GM10266 (cell line): ENCODE measurements at regions not wholly inside any gene's neighbourhood (a gene's known extent, or its start where the extent isn't known, plus 50 kb on each side); places are given as distances from the start of the nearest gene placed in this dataset.

Source experiments
- DNase-seq: peaks from one replicate; pipeline ENCODE4 v3.0.0; 2012; ENCODE audit errors: extremely low spot score
- TF ChIP-seq, protein P1 (sequence below): IDR thresholded peaks from 2 replicates; pipeline ENCODE4 v1.5.1; 2012; ENCODE audit warnings: mild to moderate bottlenecking, low read depth; ENCODE audit not compliant: control insufficient read depth, insufficient read depth; ENCODE audit errors: missing control alignments

DNA sequence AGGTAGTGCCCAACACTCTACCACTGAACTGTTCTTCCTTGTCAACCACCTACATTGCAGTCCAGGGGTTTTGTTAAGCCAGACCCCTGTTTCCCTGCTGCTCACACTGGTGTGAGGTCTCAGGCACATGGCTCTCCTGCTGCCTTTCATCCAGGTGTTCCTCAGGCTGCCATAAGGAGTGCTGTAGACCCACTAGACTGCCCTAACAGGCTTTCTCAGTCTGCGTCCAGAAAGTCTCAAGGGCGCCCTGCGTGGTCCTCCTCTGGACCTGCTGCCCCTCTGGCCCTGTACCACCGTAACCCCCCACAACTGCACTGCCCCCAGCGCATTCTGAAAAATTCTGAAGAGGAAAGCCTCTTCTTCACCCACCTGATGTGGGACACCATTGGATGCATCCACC lies 225.7 kb upstream of the ANKRD30A start:
- TF ChIP-seq, protein P1, sequence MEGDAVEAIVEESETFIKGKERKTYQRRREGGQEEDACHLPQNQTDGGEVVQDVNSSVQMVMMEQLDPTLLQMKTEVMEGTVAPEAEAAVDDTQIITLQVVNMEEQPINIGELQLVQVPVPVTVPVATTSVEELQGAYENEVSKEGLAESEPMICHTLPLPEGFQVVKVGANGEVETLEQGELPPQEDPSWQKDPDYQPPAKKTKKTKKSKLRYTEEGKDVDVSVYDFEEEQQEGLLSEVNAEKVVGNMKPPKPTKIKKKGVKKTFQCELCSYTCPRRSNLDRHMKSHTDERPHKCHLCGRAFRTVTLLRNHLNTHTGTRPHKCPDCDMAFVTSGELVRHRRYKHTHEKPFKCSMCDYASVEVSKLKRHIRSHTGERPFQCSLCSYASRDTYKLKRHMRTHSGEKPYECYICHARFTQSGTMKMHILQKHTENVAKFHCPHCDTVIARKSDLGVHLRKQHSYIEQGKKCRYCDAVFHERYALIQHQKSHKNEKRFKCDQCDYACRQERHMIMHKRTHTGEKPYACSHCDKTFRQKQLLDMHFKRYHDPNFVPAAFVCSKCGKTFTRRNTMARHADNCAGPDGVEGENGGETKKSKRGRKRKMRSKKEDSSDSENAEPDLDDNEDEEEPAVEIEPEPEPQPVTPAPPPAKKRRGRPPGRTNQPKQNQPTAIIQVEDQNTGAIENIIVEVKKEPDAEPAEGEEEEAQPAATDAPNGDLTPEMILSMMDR = no peak
- DNase-seq = no peak

DNA sequence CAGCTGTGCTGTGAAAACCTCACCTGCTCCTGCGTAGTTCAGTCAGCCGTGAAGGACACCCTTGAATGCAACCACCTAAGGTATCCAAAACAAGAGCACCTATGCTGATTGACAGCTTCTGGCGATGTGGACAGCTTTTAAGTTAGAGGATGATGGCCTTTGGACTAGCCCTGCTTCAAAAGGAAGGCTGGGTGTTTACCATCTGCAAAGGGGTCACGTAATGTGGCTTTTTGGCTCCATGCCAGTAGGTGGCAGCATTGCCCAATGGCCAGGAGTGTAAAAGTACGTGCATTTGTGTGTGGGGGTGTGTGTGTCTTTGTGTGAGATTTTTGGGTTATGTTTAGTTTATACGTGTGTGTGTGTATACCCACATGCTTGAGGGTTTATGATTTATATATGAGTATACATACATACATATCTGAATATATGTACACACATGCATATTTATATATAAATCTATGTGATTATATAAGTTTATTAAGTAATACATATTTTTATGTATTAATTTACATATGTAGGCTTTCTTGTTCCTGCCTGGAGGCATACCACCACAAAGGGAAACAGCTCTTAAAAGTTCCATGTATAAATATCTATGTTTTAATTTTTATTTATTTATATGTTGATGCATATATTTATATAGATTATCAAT lies 236.3 kb upstream of the ANKRD30A start:
- TF ChIP-seq, protein P1 = peak; percentile 82
- peak; percentile 14 for DNase-seq

DNA sequence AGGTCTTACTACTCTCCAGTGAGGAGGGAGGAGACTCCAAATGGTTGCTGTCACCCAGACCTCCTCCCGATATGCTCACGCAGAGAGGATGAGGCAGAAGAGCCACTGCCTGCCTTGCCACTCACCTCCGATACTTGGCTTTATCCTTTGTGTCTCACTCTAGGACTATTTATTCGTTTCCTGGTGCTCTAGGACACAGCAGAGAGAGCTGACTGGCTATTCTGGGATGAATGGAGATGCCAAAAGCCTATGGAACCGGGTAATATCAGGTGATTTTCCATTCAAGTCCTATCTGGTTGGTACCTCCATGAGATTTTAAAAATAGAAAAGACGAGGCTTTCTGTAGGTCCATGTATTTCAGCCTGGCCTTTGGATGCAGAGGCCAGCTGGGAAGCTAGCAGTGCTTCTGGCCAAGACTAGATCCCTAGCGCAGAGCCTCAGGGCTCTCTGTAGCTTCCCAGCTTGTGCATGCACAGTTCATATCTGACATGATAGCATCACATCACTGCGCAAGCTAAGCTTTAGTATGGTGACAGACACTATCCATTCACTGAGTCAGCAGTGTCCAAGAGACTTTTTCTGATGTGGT lies 239.0 kb upstream of the ANKRD30A start:
- TF ChIP-seq, protein P1 = no peak
- no peak for DNase-seq

DNA sequence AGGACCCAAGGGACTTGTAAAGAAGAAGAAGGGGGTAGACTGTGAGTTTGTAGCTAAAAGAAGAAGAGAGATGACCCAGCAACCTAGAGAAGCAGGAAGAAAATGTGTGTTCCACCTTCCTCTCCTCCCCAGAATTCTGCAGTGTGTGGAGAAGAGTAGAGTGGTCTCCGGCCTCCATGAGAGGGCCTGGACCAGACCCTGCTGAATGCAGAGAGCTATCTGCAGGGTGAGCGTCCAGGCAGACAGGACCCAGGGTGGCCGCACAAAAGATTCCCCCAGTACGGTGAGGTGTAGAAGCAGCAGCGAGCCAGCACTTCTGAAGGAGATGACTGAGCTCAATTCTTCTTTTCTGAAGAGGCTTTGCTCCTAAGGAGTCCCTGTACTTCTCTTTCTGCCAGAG lies 239.7 kb upstream of the ANKRD30A start:
- no peak for DNase-seq
- TF ChIP-seq, protein P1 = no peak

DNA sequence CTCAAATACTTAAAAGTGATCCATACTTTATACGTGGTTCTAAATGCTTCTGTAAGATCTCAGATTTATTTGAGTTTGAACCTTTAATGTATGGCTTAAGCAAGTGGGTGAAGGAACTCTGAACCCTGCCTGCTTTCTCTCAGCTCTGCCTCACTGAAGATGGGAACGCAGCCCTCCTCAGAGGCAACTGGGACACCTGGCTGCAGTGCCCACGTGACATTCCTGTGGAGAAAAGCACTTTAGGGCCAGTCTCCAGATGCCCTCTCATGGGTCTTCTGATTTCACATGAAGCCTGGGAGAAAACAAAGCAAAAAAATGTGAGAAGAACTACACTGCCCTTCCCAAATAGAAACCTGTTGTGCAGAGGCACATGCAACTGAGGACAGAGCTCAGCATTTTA lies 242.6 kb upstream of the ANKRD30A start:
- no peak for DNase-seq
- TF ChIP-seq, protein P1 = no peak

DNA sequence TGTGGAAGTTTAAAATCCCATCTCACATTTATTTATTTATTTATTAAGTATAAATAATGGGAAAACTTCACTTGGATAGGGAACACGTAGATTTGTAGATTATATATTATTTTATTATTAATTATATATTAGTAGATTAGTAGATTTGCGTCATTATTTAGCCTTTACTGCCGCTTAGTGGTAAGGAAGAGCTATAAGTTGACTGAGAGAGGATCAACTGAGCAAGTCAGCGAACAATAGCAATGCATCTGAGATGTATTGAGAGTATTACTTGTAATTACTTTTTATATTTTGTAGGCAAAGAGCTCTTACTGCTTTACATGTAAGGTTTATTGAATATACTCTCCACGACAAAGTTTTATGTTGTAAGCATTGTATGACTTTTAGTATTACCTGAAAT lies 244.5 kb upstream of the ANKRD30A start:
- DNase-seq = no peak

More for the DNA sequence above, 244.5 kb upstream of the ANKRD30A start:
- TF ChIP-seq, protein P1 = peak; percentile 45
